ENCODE measurements at regions not wholly inside any gene's neighbourhood (a gene's known extent, or its start where the extent isn't known, plus 50 kb on each side); places are given as distances from the start of the nearest gene placed in this dataset.

- no peak for TF ChIP-seq ZNF462 (CRISPR knock-in tag; IDR thresholded peaks at IDR 0.05)
- TF ChIP-seq EZH2 (IDR thresholded peaks at IDR 0.05; ENCODE audit: low read depth, unreplicated experiment), result no peak
- TF ChIP-seq STAT1 (IDR thresholded peaks at IDR 0.05; ENCODE audit: unreplicated experiment), result no peak
- no peak for TF ChIP-seq ZNF331 (CRISPR knock-in tag; IDR thresholded peaks at IDR 0.05; ENCODE audit: low read depth)
- TF ChIP-seq JUNB (IDR thresholded peaks at IDR 0.05; ENCODE audit: unreplicated experiment), result no peak
- no peak for TF ChIP-seq CREB1 (CRISPR knock-in tag; IDR thresholded peaks at IDR 0.05; ENCODE audit: low read depth)
- TF ChIP-seq ZNF114 (CRISPR knock-in tag; IDR thresholded peaks at IDR 0.05), result no peak
- no peak overlapping the region for H3K4me3 ChIP-seq
- no peak overlapping the region for H3K4me2 ChIP-seq
- H3K36me3 ChIP-seq (ENCODE audit: insufficient read depth), result no peaks in the 10 kb centered on the region
- no peak for DNase-seq (ENCODE audit: low spot score)
- Mint-ChIP-seq H3K4me3 (no peak overlapping the region), H3K4me1 (no peaks in the 10 kb centered on the region), H3K27me3 (ENCODE audit: insufficient read depth, low read depth, poor library complexity) (peaks cover 4% of the 10 kb centered on the region), H3K36me3 (ENCODE audit: low read depth) (peaks cover 35% of the 10 kb centered on the region), H3K27ac (no peak overlapping the region), H3K9me3 (peaks cover 58% of the 10 kb centered on the region)
- no peaks in the 10 kb centered on the region for H3K4me1 ChIP-seq (ENCODE audit: insufficient read depth)
- no peak overlapping the region for H2AFZ ChIP-seq
- H3K79me2 ChIP-seq (replicated peaks; ENCODE audit: insufficient read depth), result no peaks in the 10 kb centered on the region
- H3K27me3 ChIP-seq (ENCODE audit: insufficient read depth), result no peaks in the 10 kb centered on the region
- H4K20me1 ChIP-seq (replicated peaks; ENCODE audit: insufficient read depth), result no peaks in the 10 kb centered on the region
- H3F3A ChIP-seq (replicated peaks; ENCODE audit: low read depth), result no peaks in the 10 kb centered on the region
- H3K9me2 ChIP-seq (ENCODE audit: insufficient read depth), result no peaks in the 10 kb centered on the region
- H3K27ac ChIP-seq (ENCODE audit: low read depth), result no peak overlapping the region
- no peak for ATAC-seq
Measured at GRCh38 chr7:69260023-69260422, 338.3 kb upstream of the AUTS2 start.

GRCh38 chr7:69263550-69263949, 334.7 kb upstream of the AUTS2 start:
- Mint-ChIP-seq H3K4me1 (no peaks in the 10 kb centered on the region), H3K9me3 (peaks cover 46% of the 10 kb centered on the region), H3K27ac (no peak overlapping the region), H3K36me3 (ENCODE audit: low read depth) (peaks cover 27% of the 10 kb centered on the region), H3K4me3 (no peak overlapping the region), H3K27me3 (ENCODE audit: insufficient read depth, low read depth, poor library complexity) (peaks cover 1% of the 10 kb centered on the region)
- H3K79me2 ChIP-seq (replicated peaks; ENCODE audit: insufficient read depth), result no peaks in the 10 kb centered on the region
- ATAC-seq, result no peak
- no peak overlapping the region for H3K27ac ChIP-seq (ENCODE audit: low read depth)
- no peaks in the 10 kb centered on the region for H3K36me3 ChIP-seq (ENCODE audit: insufficient read depth)
- H3F3A ChIP-seq (replicated peaks; ENCODE audit: low read depth), result no peaks in the 10 kb centered on the region
- H3K27me3 ChIP-seq (ENCODE audit: insufficient read depth), result no peaks in the 10 kb centered on the region
- no peaks in the 10 kb centered on the region for H3K9me2 ChIP-seq (ENCODE audit: insufficient read depth)
- H3K4me1 ChIP-seq (ENCODE audit: insufficient read depth), result no peaks in the 10 kb centered on the region
- TF ChIP-seq EZH2phosphoT487 (IDR thresholded peaks at IDR 0.05; ENCODE audit: unreplicated experiment) (no peak), ZNF331 (CRISPR knock-in tag; IDR thresholded peaks at IDR 0.05; ENCODE audit: low read depth) (no peak), ZNF462 (CRISPR knock-in tag; IDR thresholded peaks at IDR 0.05) (no peak)
- H4K20me1 ChIP-seq (replicated peaks; ENCODE audit: insufficient read depth), result no peaks in the 10 kb centered on the region
- H3K4me3 ChIP-seq, result no peak overlapping the region
- no peak overlapping the region for H2AFZ ChIP-seq
- no peak for DNase-seq (ENCODE audit: low spot score)
- H3K4me2 ChIP-seq, result no peak overlapping the region
